HG02571 (cell line): ENCODE measurements at regions not wholly inside any gene's neighbourhood (a gene's known extent, or its start where the extent isn't known, plus 50 kb on each side); places are given as distances from the start of the nearest gene placed in this dataset.

Experiments
- ATAC-seq: cut with Tn5 transposase; IDR thresholded peaks from one replicate; pipeline ENCODE4 v1.9.1; 2021; ENCODE audit warnings: mild to moderate bottlenecking, moderate library complexity; ENCODE audit not compliant: unreplicated experiment

GRCh38 chr15:66848116-66848515 is 146.1 kb downstream of the SMAD6 start:
- ATAC-seq = no peak

- ATAC-seq = no peak
These were observed 146.8 kb downstream of the SMAD6 start for GRCh38 chr15:66848686-66849392.

- no peak for ATAC-seq
These were observed 147.3 kb downstream of the SMAD6 start for GRCh38 chr15:66849393-66849745.

GRCh38 chr15:66849746-66850077 is 147.7 kb downstream of the SMAD6 start:
- no peak for ATAC-seq

- no peak for ATAC-seq
These were observed 148.3 kb downstream of the SMAD6 start for GRCh38 chr15:66850078-66850991.

- no peak for ATAC-seq
These were observed 148.9 kb downstream of the SMAD6 start for GRCh38 chr15:66850996-66851310.

- ATAC-seq = peak; percentile 63
These were observed 149.5 kb downstream of the SMAD6 start for GRCh38 chr15:66851311-66852063.

- ATAC-seq = no peak
These were observed 150.2 kb downstream of the SMAD6 start for GRCh38 chr15:66852064-66852905.

GRCh38 chr15:66854012-66854965 is 152.3 kb downstream of the SMAD6 start:
- no peak for ATAC-seq

GRCh38 chr15:66855041-66855440 is 153.0 kb downstream of the SMAD6 start:
- ATAC-seq = no peak

GRCh38 chr15:66857694-66858093 is 155.7 kb downstream of the SMAD6 start:
- ATAC-seq = no peak

GRCh38 chr15:66858423-66859207 is 156.6 kb downstream of the SMAD6 start:
- ATAC-seq = no peak

- ATAC-seq = no peak
These were observed 157.7 kb downstream of the SMAD6 start for GRCh38 chr15:66859688-66860253.

GRCh38 chr15:66860844-66861243 is 158.8 kb downstream of the SMAD6 start:
- no peak for ATAC-seq

- ATAC-seq = no peak
These were observed 160.3 kb downstream of the SMAD6 start for GRCh38 chr15:66862111-66862939.

- ATAC-seq = no peak
These were observed 160.9 kb downstream of the SMAD6 start for GRCh38 chr15:66862940-66863335.

GRCh38 chr15:66863390-66864085 is 161.5 kb downstream of the SMAD6 start:
- ATAC-seq = no peak
